HepG2 (cell line): ENCODE measurements at regions not wholly inside any gene's neighbourhood (a gene's known extent, or its start where the extent isn't known, plus 50 kb on each side); places are given as distances from the start of the nearest gene placed in this dataset.
A peak's percentile ranks its signal among the peaks of the same experiment; 100 is the strongest.

Experiments
- ATAC-seq: fragments of 200-7000 bp; cut with Tn5 transposase; 3 replicates; pipeline ENCODE4 v1.9.1; 2020; ENCODE audit warnings: mild to moderate bottlenecking, moderate library complexity
- BruUV-seq: library from RNA; stranded (reverse); fragments of 400-500 nt; replicated peaks from 2 replicates; lab custom pipeline; 2021; lab: Mats Ljungman, UMichigan
- CTCF ChIA-PET: fragments of 300-600 bp; formaldehyde crosslinking; extraction: SDS; loops from one replicate; lab custom pipeline; 2021; ENCODE audit warnings: low total read pairs, inconsistent platforms, low intra/inter-chr PET ratio; lab: Yijun Ruan, JAX
- POLR2A ChIA-PET: fragments of 350-600 bp; sonication (Branson Sonifier 250); formaldehyde crosslinking; loops from one replicate; lab custom pipeline; 2020; ENCODE audit warnings: antibody characterized with exemption, inconsistent platforms; lab: Yijun Ruan, JAX
- DNase-seq: peaks from one replicate; pipeline ENCODE4 v3.0.0-alpha.2; 2015; ENCODE audit warnings: low spot score
- FAIRE-seq: peaks from 3 replicates; lab custom pipeline; 2011; peaks lifted over from hg19 to GRCh38; lab: Jason Lieb, UNC
- H2AFZ ChIP-seq: one replicate; pipeline ENCODE4 v1.6.1; 2011; ENCODE audit warnings: low read length, inconsistent platforms
- H3K27ac ChIP-seq: fragments of 300-600 bp; 3 replicates; pipeline ENCODE4 v1.8.0; 2011; ENCODE audit warnings: mixed run types, mild to moderate bottlenecking, mixed read lengths, low read length, inconsistent platforms; ENCODE audit not compliant: insufficient read depth; ENCODE audit errors: extremely low read length
- H3K27me3 ChIP-seq, 2 experiments: fragments of 200-600 bp in 1 of 2; 2 replicates in 1 of 2; 3 replicates in 1 of 2; pipeline versions ENCODE4 v1.6.0 to v1.8.0; 2011; ENCODE audit warnings: low read length in 2 of 2, mild to moderate bottlenecking in 2 of 2, moderate library complexity in 2 of 2, inconsistent platforms in 1 of 2; ENCODE audit not compliant: insufficient read depth in 2 of 2, control insufficient read depth in 1 of 2
- H3K36me3 ChIP-seq, 2 experiments: fragments of 200-600 bp in 1 of 2; replicated peaks in 1 of 2; 2 replicates in 1 of 2; 3 replicates in 1 of 2; pipeline versions ENCODE4 v1.5.1 to v1.8.0; 2011; ENCODE audit warnings: low read length in 2 of 2, inconsistent platforms in 1 of 2; ENCODE audit not compliant: insufficient read depth in 2 of 2, control insufficient read depth in 1 of 2
- H3K4me1 ChIP-seq: 2 replicates; pipeline ENCODE4 v1.5.1; 2012; ENCODE audit warnings: low read length, inconsistent platforms; ENCODE audit not compliant: insufficient read depth
- H3K4me2 ChIP-seq: 2 replicates; pipeline ENCODE4 v1.6.0; 2011; ENCODE audit warnings: low read depth, low read length, inconsistent platforms
- H3K4me3 ChIP-seq, 3 experiments: fragments of 200-600 bp in 1 of 3; sonication (generic), shearing (Covaris generic) in 1 of 3; replicated peaks in 1 of 3; 2 replicates each; pipeline ENCODE4 v1.5.1; 2011 to 2016; ENCODE audit warnings: low read length in 3 of 3, inconsistent platforms in 2 of 3, low read depth in 2 of 3, mild to moderate bottlenecking in 2 of 3, control low read depth in 1 of 3, mixed read lengths in 1 of 3; ENCODE audit not compliant: insufficient read depth in 1 of 3
- H3K79me2 ChIP-seq: one replicate; pipeline ENCODE4 v1.6.1; 2011; ENCODE audit warnings: low read length, inconsistent platforms; ENCODE audit not compliant: insufficient read depth
- H3K9ac ChIP-seq: 2 replicates; pipeline ENCODE4 v1.6.0; 2011; ENCODE audit warnings: mild to moderate bottlenecking, low read depth, low read length, inconsistent platforms; ENCODE audit not compliant: insufficient read depth
- H3K9me3 ChIP-seq: 2 replicates; pipeline ENCODE4 v1.5.1; 2012; ENCODE audit warnings: mild to moderate bottlenecking, low read length
- H4K20me1 ChIP-seq: 2 replicates; pipeline ENCODE4 v1.6.0; 2011; ENCODE audit warnings: inconsistent platforms, mild to moderate bottlenecking, low read length, moderate library complexity; ENCODE audit not compliant: insufficient read depth
- BCLAF1 ChIP-seq: fragments of 450-650 bp; IDR thresholded peaks from 2 replicates; pipeline ENCODE4 v1.6.1; 2017; ENCODE audit warnings: mild to moderate bottlenecking
- CTCF ChIP-seq: sonication (generic); formaldehyde crosslinking; IDR thresholded peaks from 2 replicates; pipeline ENCODE4 v1.5.0; 2020; ENCODE audit warnings: mild to moderate bottlenecking, missing genetic modification reagents, moderate library complexity
- KLF12 ChIP-seq: sonication (generic); formaldehyde crosslinking; IDR thresholded peaks from 2 replicates; pipeline ENCODE4 v1.4.0; 2020; ENCODE audit warnings: missing genetic modification reagents, borderline replicate concordance
- NR2F1 ChIP-seq, 2 experiments: fragments of 450-650 bp in 1 of 2; formaldehyde crosslinking in 1 of 2; IDR thresholded peaks; 2 replicates each; pipeline versions ENCODE4 v1.5.0 to v1.6.1; 2016 to 2020; ENCODE audit warnings: mild to moderate bottlenecking in 1 of 2, missing compliant biosample characterization in 1 of 2, missing genetic modification reagents in 1 of 2, moderate library complexity in 1 of 2
- PLRG1 ChIP-seq: fragments of 450-650 bp; conservative IDR thresholded peaks from 2 replicates; pipeline ENCODE4 v1.6.1; 2016
- RARG ChIP-seq: sonication (generic); formaldehyde crosslinking; IDR thresholded peaks from 2 replicates; pipeline ENCODE4 v1.4.0; 2020; ENCODE audit warnings: low read depth, mild to moderate bottlenecking, missing genetic modification reagents
- TCF7 ChIP-seq: sonication (generic); IDR thresholded peaks from 2 replicates; pipeline ENCODE4 v1.6.1; 2016; ENCODE audit warnings: antibody characterized with exemption, low read depth
- TFAP4 ChIP-seq: sonication (generic); IDR thresholded peaks from 2 replicates; pipeline ENCODE4 v1.6.1; 2016; ENCODE audit warnings: low read depth, borderline replicate concordance
- ZNF205 ChIP-seq: IDR thresholded peaks from 2 replicates; pipeline ENCODE4 v1.6.1; 2018; ENCODE audit warnings: missing biosample characterization, missing genetic modification reagents
- ZNF704 ChIP-seq: sonication (generic); formaldehyde crosslinking; IDR thresholded peaks from 2 replicates; pipeline ENCODE4 v1.8.1; 2023; ENCODE audit warnings: mild to moderate bottlenecking, inconsistent platforms, moderate library complexity, missing genetic modification reagents, borderline replicate concordance
- ZNF780A ChIP-seq: sonication (generic); formaldehyde crosslinking; IDR thresholded peaks from 2 replicates; pipeline ENCODE4 v1.8.0; 2022; ENCODE audit warnings: mild to moderate bottlenecking, missing genetic modification reagents, moderate library complexity
- WGBS: methylation state at CpG from one replicate; pipeline ENCODE4 v1.1.6; 2017; ENCODE audit warnings: low lambda C conversion rate; 5-methylcytosine and 5-hydroxymethylcytosine counted together
- in situ Hi-C: cut with HindIII; loops from 2 replicates; pipeline ENCODE4 v1.10.0; 2017; ENCODE audit warnings: low pct_unique_long_range_greater_than_20kb; ENCODE audit not compliant: extremely low pct_ligation_motif_present
- intact Hi-C: fragments of 100-400 bp; cut with micrococcal nuclease; formaldehyde crosslinking; loops from one replicate; pipeline ENCODE4 v1.10.0; 2022; ENCODE audit not compliant: unreplicated experiment
- TF ChIP-seq, protein P1 (sequence below): sonication (generic); formaldehyde crosslinking; IDR thresholded peaks from 2 replicates; pipeline ENCODE4 v1.4.0; 2020; ENCODE audit warnings: mild to moderate bottlenecking, missing genetic modification reagents

- no peak for TF ChIP-seq CTCF
- TF ChIP-seq NR2F1 (CRISPR knock-in tag; IDR thresholded peaks at IDR 0.05): no peak
- no peak for TF ChIP-seq KLF12 (CRISPR knock-in tag)
These were observed 69.0 kb upstream of the TENT5A start (continued) for GRCh38 chr6:81821449-81821848.

DNA sequence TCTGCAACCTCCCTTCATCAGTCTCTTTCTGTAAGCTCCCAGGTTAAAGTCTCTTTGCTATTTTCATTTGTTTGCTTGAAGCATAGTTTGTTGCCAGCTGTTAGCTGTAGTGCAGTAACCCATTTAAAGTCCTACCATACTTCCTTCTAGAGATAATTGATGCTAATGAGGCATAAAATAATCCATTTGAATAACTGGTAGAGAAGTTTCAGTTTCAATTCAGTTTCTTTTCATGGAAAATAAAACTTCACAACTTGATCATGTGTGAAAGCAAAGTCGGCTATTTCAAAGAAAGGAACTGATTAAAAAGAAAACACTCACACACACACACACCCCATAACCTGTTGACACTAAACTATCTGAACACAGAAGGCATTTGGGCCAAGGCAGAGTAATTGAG, 68.5 kb upstream of the TENT5A start:
- Histone ChIP-seq H3K27ac (no peak overlapping the region), H3K4me1 (peaks cover 60% of the 10 kb centered on the region), H3K4me3 (0 out of 6 replicates have a peak overlapping the region, but pooled peaks of 1 of the 3 experiments have one; percentile 6), H3K9me3 (no peaks in the 10 kb centered on the region), H3K27me3 (no peaks in the 10 kb centered on the region), H3K9ac (no peak overlapping the region), H4K20me1 (no peaks in the 10 kb centered on the region), H2AFZ (no peak overlapping the region), H3K36me3 (no peaks in the 10 kb centered on the region), H3K79me2 (no peaks in the 10 kb centered on the region), H3K4me2 (peak overlapping the region; percentile 34)
- WGBS: 12% methylated on average over 1 of the region's 1 CpG
- ATAC-seq: peak; percentile 47; the same call in 1 of the 3 replicates
- in situ Hi-C loops (no loop called here), intact Hi-C loops (loop anchor here (5.0 kb wide), 1 partner anchor 54 kb away; no protein-coding TSS in a partner anchor)
- TF ChIP-seq ZNF205 (CRISPR knock-in tag) (no peak), TCF7 (0 out of 2 replicates have a peak, but pooled peaks have one; percentile 25), ZNF780A (CRISPR knock-in tag) (no peak), TFAP4 (peak; percentile 66), ZNF704 (CRISPR knock-in tag) (no peak), BCLAF1 (no peak), PLRG1 (no peak), RARG (CRISPR knock-in tag) (no peak)
- TF ChIP-seq, protein P1, sequence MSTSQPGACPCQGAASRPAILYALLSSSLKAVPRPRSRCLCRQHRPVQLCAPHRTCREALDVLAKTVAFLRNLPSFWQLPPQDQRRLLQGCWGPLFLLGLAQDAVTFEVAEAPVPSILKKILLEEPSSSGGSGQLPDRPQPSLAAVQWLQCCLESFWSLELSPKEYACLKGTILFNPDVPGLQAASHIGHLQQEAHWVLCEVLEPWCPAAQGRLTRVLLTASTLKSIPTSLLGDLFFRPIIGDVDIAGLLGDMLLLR (CRISPR knock-in tag): no peak
- no TSS peak for BruUV-seq
- DNase-seq: no peak
- FAIRE-seq: no peak
- CTCF ChIA-PET: no interaction called here
- POLR2A ChIA-PET: no interaction called here
